Glutamatergic neuron (in vitro differentiated cells): ENCODE measurements at regions not wholly inside any gene's neighbourhood (a gene's known extent, or its start where the extent isn't known, plus 50 kb on each side); places are given as distances from the start of the nearest gene placed in this dataset.

Experiments
- DNase-seq: peaks from one replicate; pipeline ENCODE4 v3.0.0; 2022
- H3K27ac Mint-ChIP-seq: one replicate; pipeline ENCODE4 v1.8.0; 2020; ENCODE audit warnings: mild to moderate bottlenecking, mixed read lengths, inconsistent platforms; ENCODE audit not compliant: unreplicated experiment
- H3K27me3 Mint-ChIP-seq: one replicate; pipeline ENCODE4 v1.8.0; 2020; ENCODE audit warnings: mild to moderate bottlenecking, moderate library complexity, mixed read lengths, inconsistent platforms; ENCODE audit not compliant: unreplicated experiment
- H3K36me3 Mint-ChIP-seq: one replicate; pipeline ENCODE4 v1.8.0; 2020; ENCODE audit warnings: mild to moderate bottlenecking, mixed read lengths, inconsistent platforms; ENCODE audit not compliant: unreplicated experiment
- H3K4me1 Mint-ChIP-seq: one replicate; pipeline ENCODE4 v1.8.0; 2020; ENCODE audit warnings: mild to moderate bottlenecking, low read depth, mixed read lengths, inconsistent platforms; ENCODE audit not compliant: unreplicated experiment
- H3K4me3 Mint-ChIP-seq: one replicate; pipeline ENCODE4 v1.8.0; 2020; ENCODE audit warnings: mild to moderate bottlenecking, mixed read lengths, inconsistent platforms; ENCODE audit not compliant: unreplicated experiment
- H3K9me3 Mint-ChIP-seq: one replicate; pipeline ENCODE4 v1.8.0; 2020; ENCODE audit warnings: mild to moderate bottlenecking, moderate library complexity, mixed read lengths, inconsistent platforms; ENCODE audit not compliant: unreplicated experiment
- CTCF ChIP-seq: fragments of 200-600 bp; sonication (generic); IDR thresholded peaks from one replicate; pipeline ENCODE4 v1.5.0; 2021; ENCODE audit not compliant: partially characterized antibody, unreplicated experiment

GRCh38 chr20:62539198-62540045 is 63.6 kb upstream of the GATA5 start:
- TF ChIP-seq CTCF, result no peak
- H3K36me3 Mint-ChIP-seq, result peaks cover 3% of the 10 kb centered on the region
- DNase-seq, result no peak

GRCh38 chr20:62540504-62540903 is 64.7 kb upstream of the GATA5 start:
- Mint-ChIP-seq H3K27ac (no peak overlapping the region), H3K27me3 (peaks cover 4% of the 10 kb centered on the region), H3K4me3 (no peak overlapping the region), H3K36me3 (peaks cover 5% of the 10 kb centered on the region), H3K9me3 (no peaks in the 10 kb centered on the region), H3K4me1 (peaks cover 3% of the 10 kb centered on the region)
- DNase-seq, result no peak
- TF ChIP-seq CTCF, result no peak

More at GRCh38 chr20:62539198-62540045, 63.6 kb upstream of the GATA5 start:
- H3K27ac Mint-ChIP-seq, result no peak overlapping the region
- no peaks in the 10 kb centered on the region for H3K9me3 Mint-ChIP-seq
- peaks cover 7% of the 10 kb centered on the region for H3K27me3 Mint-ChIP-seq
- peak overlapping the region; percentile 30 for H3K4me3 Mint-ChIP-seq
- H3K4me1 Mint-ChIP-seq, result peaks cover 3% of the 10 kb centered on the region

- H3K27me3 Mint-ChIP-seq, result peaks cover 9% of the 10 kb centered on the region
- DNase-seq, result no peak
- peaks cover 3% of the 10 kb centered on the region for H3K4me1 Mint-ChIP-seq
- TF ChIP-seq CTCF, result no peak
- no peak overlapping the region for H3K4me3 Mint-ChIP-seq
- peaks cover 5% of the 10 kb centered on the region for H3K36me3 Mint-ChIP-seq
- no peaks in the 10 kb centered on the region for H3K9me3 Mint-ChIP-seq
- H3K27ac Mint-ChIP-seq, result no peak overlapping the region
Measured at GRCh38 chr20:62542862-62543261, 67.1 kb upstream of the GATA5 start.

GRCh38 chr20:62543470-62544302 is 67.9 kb upstream of the GATA5 start:
- H3K4me3 Mint-ChIP-seq, result no peak overlapping the region
- DNase-seq, result no peak
- H3K9me3 Mint-ChIP-seq, result no peaks in the 10 kb centered on the region
- peaks cover 9% of the 10 kb centered on the region for H3K27me3 Mint-ChIP-seq
- no peak for TF ChIP-seq CTCF
- no peak overlapping the region for H3K27ac Mint-ChIP-seq
- H3K4me1 Mint-ChIP-seq, result peaks cover 3% of the 10 kb centered on the region
- H3K36me3 Mint-ChIP-seq, result peaks cover 5% of the 10 kb centered on the region
